ENCODE measurements at regions not wholly inside any gene's neighbourhood (a gene's known extent, or its start where the extent isn't known, plus 50 kb on each side); places are given as distances from the start of the nearest gene placed in this dataset.

DNA sequence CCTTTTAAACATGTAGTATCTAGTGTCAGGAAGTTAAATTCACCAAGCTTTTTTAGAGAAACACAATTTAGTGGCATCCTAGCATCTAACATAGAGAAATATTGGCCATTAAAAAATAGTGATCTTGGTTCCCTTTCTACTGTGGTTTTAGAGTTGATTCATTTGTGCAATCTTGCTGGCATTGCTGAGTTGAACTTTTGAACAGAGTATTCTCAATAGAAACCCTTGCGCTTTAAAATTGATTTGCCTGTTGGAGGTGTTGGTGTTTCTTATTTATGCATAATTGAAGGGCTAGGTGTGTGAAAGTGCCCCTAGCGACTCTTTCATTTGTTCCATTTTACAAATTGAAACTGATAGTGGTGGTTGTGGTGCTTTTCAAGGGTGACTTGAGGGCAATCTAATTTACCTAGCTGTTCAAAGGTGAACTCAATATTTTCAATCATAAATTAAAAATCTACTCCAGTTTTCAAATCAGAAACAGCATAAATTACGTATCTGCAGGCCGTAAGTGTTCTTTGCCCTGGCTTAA, 73.0 kb upstream of the MPDZ start:
- no peak overlapping the region for H3K4me3 ChIP-seq (ENCODE audit: low read length)
- TF ChIP-seq, protein P1, sequence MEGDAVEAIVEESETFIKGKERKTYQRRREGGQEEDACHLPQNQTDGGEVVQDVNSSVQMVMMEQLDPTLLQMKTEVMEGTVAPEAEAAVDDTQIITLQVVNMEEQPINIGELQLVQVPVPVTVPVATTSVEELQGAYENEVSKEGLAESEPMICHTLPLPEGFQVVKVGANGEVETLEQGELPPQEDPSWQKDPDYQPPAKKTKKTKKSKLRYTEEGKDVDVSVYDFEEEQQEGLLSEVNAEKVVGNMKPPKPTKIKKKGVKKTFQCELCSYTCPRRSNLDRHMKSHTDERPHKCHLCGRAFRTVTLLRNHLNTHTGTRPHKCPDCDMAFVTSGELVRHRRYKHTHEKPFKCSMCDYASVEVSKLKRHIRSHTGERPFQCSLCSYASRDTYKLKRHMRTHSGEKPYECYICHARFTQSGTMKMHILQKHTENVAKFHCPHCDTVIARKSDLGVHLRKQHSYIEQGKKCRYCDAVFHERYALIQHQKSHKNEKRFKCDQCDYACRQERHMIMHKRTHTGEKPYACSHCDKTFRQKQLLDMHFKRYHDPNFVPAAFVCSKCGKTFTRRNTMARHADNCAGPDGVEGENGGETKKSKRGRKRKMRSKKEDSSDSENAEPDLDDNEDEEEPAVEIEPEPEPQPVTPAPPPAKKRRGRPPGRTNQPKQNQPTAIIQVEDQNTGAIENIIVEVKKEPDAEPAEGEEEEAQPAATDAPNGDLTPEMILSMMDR (conservative IDR thresholded peaks at IDR 0.05; ENCODE audit: low read depth, low read length) = no peak
- DNase-seq (ENCODE audit: low read depth) = no peak

DNA sequence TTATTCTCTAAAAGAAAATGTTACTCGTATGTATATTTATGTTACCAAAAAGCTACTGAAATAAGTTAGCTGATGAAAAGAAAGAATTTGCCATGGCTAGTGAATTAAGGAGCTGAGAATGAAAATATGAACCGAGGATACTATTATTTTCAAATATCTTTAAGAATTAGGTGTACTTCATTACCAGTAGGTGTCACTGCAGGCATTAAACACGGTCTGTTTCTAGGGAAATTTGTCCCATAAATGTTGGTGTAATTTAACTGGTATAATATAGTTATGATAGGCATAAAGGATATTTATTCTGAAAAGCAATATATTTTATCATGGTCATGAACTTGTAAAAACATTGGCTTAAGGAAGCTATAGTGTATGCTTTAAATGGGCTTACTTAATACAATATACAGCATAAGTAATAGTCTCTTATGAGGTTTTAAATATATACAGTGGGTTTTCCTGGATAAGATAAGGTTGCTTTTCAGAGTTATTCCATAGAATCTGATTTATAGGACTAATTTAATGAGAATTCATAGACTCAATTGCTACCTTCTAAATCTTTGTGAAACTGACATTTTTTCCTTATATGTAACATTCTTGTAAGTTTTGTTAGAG, 72.4 kb upstream of the MPDZ start:
- H3K4me3 ChIP-seq (ENCODE audit: low read length) = no peak overlapping the region
- TF ChIP-seq, protein P1 (conservative IDR thresholded peaks at IDR 0.05; ENCODE audit: low read depth, low read length) = peak; percentile 59
- peak; percentile 23 for DNase-seq (ENCODE audit: low read depth)

DNA sequence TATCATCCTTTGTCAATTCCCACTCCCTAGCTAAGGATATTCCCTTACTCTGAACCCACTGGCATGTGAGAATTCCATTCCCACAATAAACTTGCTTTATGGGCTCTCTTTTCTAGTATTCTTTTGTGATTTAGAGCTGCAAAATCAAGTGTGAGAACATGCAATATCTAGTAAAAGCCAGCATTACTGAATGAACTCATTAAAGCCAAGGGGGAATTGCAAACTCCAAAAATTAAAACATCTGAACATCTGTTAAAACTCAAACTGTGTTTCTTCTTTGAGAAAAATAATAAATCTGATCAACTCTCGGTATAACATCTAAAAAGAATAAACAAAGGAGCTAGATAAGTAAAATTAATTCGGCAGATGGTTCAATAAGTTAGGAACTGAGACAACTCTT, 53.1 kb upstream of the MPDZ start:
- DNase-seq (ENCODE audit: low read depth) = no peak
- TF ChIP-seq, protein P1 (conservative IDR thresholded peaks at IDR 0.05; ENCODE audit: low read depth, low read length) = no peak
- H3K4me3 ChIP-seq (ENCODE audit: low read length) = no peak overlapping the region

DNA sequence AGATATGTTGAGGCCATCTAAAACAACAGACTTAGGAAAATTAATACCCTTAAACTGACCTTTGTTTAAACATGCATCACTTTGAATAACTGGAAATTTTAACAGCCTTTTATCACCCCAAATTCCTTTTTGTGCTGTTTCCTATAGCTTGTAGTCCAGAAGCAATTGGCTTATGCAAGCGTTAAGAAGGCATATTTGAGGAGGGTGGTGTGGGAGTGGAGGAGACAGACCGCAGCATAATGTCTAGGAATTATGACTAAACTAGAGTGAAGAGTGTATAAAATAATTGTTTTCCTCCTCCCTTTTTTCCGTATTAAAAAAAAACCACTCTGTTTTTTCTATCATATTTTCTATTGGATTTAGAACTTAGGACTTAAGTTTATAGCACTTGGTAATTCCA, 51.8 kb upstream of the MPDZ start:
- DNase-seq (ENCODE audit: low read depth) = no peak
- TF ChIP-seq, protein P1 (conservative IDR thresholded peaks at IDR 0.05; ENCODE audit: low read depth, low read length) = no peak
- no peak overlapping the region for H3K4me3 ChIP-seq (ENCODE audit: low read length)

DNA sequence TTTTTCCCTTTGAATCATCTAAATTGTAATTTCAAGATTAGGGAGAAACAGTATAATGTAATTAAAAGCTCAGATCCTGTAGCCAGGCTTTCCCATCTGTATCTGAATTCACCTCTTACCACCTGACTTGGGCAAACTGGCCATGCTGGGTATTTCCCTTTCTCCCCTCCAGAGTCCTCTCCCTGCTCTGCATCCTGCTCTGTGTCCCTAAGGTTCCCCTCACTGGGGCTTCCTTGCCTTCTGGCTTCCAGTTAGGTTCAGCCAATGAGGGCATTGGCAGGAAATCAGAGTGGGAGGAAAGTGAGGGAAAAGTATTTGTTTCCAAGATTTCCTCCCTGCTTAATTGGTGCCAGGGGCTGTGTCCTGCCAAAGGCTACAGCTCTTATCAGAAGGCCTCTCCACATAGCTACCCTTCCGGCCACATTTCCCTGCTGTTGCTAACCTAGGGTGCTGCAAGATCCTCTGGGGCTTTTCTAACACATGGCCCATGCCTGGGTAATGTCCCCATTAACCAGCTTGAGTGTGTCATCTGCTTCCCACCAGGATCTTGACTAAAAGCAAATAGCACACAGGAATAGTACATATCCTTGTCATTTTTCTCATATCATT, 51.0 kb upstream of the MPDZ start:
- no peak overlapping the region for H3K4me3 ChIP-seq (ENCODE audit: low read length)
- TF ChIP-seq, protein P1 (conservative IDR thresholded peaks at IDR 0.05; ENCODE audit: low read depth, low read length) = no peak
- DNase-seq (ENCODE audit: low read depth) = no peak
